ENCODE measurements at regions not wholly inside any gene's neighbourhood (a gene's known extent, or its start where the extent isn't known, plus 50 kb on each side); places are given as distances from the start of the nearest gene placed in this dataset.
"Not testable (repeated sequence)": the region's sequence is repeated elsewhere in the genome, so short reads cannot be mapped to it uniquely, and the experiment has no call there.

GRCh38 chr2:84041506-84041905 lies 417.6 kb downstream of the SUCLG1 start:
- no peak for ATAC-seq

GRCh38 chr2:84040281-84040680 lies 418.8 kb downstream of the SUCLG1 start:
- ATAC-seq, result no peak

GRCh38 chr2:84038866-84039265 lies 420.2 kb downstream of the SUCLG1 start:
- ATAC-seq, result no peak

GRCh38 chr2:84033347-84033974 lies 425.6 kb downstream of the SUCLG1 start:
- peak; percentile 66 for ATAC-seq

GRCh38 chr2:84031312-84032050 lies 427.6 kb downstream of the SUCLG1 start:
- no peak for ATAC-seq

- ATAC-seq, result no peak
Observed at GRCh38 chr2:84029903-84030575, 429.0 kb downstream of the SUCLG1 start.

GRCh38 chr2:84026818-84027217 lies 432.3 kb downstream of the SUCLG1 start:
- ATAC-seq, result no peak

GRCh38 chr2:84022810-84023431 lies 436.2 kb downstream of the SUCLG1 start:
- ATAC-seq, result no peak

- ATAC-seq, result no peak
Observed at GRCh38 chr2:84017010-84017409, 442.1 kb downstream of the SUCLG1 start.

- ATAC-seq, result no peak
Observed at GRCh38 chr2:84016183-84016582, 442.9 kb downstream of the SUCLG1 start.

- no peak for ATAC-seq
Observed at GRCh38 chr2:83997889-83998288, 461.2 kb downstream of the SUCLG1 start.

- no peak for ATAC-seq
Observed at GRCh38 chr2:83994633-83995179, 464.4 kb downstream of the SUCLG1 start.

- ATAC-seq, result no peak
Observed at GRCh38 chr2:83993873-83994632, 465.0 kb downstream of the SUCLG1 start.

- ATAC-seq, result no peak
Observed at GRCh38 chr2:83991992-83992391, 467.1 kb downstream of the SUCLG1 start.

GRCh38 chr2:83990636-83991035 lies 468.4 kb downstream of the SUCLG1 start:
- no peak for ATAC-seq

- not testable (repeated sequence) for ATAC-seq
Observed at GRCh38 chr2:83976628-83977027, 482.5 kb downstream of the SUCLG1 start.

- ATAC-seq, result no peak
Observed at GRCh38 chr2:83972128-83972527, 487.0 kb downstream of the SUCLG1 start.

- no peak for ATAC-seq
Observed at GRCh38 chr2:83971547-83971946, 487.5 kb downstream of the SUCLG1 start.

GRCh38 chr2:83970217-83970929 lies 488.7 kb downstream of the SUCLG1 start:
- ATAC-seq, result peak; percentile 52

- ATAC-seq, result no peak
Observed at GRCh38 chr2:83969085-83969484, 490.0 kb downstream of the SUCLG1 start.

GRCh38 chr2:83967854-83968253 lies 491.2 kb downstream of the SUCLG1 start:
- no peak for ATAC-seq

GRCh38 chr2:83966946-83967345 lies 492.1 kb downstream of the SUCLG1 start:
- not testable (repeated sequence) for ATAC-seq
